ENCODE measurements at regions not wholly inside any gene's neighbourhood (a gene's known extent, or its start where the extent isn't known, plus 50 kb on each side); places are given as distances from the start of the nearest gene placed in this dataset.

DNA sequence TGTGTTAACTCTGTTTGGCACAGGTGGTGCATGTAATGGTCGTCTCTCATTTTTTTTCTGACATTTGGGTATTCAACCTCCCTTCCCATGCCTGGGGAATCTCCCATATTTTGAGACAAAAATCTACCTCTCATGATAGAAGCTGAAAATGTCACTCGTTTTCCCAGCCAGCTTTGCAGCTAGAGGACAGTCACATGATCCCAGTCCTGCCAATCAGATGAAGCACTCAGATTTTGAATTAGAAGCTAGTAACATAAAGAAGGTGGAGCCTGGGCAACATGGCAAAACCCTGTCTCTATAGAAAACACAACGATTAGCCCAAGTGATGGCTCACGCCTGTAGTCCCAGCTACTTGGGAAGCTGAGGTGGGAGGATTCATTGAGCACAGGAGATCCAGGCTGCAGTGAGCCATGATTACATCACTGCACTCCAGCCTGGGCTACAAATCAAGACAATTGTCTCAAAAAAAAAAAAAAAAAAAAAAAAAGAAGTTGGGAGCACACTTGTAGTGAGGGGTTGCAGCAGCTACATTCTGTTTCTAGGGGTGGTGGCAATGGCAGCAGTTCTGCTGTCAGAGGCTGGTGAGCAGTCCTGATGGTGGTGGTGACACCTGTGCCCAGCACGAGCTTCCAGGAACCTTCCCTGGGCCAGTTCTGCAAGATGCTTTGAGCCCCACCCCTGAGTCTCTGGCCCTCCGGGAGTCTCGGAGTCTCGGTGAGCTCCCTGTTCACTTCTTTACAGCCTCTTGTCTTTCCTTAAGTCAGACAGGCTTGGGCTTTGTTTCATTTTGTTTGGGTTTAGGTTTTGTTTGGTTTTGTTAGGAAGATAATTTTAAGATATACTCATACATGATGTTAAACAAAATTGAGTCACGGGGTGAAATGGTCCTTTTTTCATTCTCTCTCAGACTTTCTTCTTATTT is 94.1 kb upstream of the KCNG1 start:
- DNase-seq, result no peak
- TF ChIP-seq, protein P1, sequence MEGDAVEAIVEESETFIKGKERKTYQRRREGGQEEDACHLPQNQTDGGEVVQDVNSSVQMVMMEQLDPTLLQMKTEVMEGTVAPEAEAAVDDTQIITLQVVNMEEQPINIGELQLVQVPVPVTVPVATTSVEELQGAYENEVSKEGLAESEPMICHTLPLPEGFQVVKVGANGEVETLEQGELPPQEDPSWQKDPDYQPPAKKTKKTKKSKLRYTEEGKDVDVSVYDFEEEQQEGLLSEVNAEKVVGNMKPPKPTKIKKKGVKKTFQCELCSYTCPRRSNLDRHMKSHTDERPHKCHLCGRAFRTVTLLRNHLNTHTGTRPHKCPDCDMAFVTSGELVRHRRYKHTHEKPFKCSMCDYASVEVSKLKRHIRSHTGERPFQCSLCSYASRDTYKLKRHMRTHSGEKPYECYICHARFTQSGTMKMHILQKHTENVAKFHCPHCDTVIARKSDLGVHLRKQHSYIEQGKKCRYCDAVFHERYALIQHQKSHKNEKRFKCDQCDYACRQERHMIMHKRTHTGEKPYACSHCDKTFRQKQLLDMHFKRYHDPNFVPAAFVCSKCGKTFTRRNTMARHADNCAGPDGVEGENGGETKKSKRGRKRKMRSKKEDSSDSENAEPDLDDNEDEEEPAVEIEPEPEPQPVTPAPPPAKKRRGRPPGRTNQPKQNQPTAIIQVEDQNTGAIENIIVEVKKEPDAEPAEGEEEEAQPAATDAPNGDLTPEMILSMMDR (IDR thresholded peaks at IDR 0.05), result no peak
- no peak for ATAC-seq
- no peaks in the 10 kb centered on the region for H3K36me3 ChIP-seq (ENCODE audit: insufficient read depth in 1 of 2, low read depth in 1 of 2)
- H3K4me3 ChIP-seq, result no peak overlapping the region
- WGBS, 3 donors, result 57 to 62% (median 61%) methylated on average over 9 of the region's 9 CpGs
- peaks cover 0 to 10% (median 8%) of the 10 kb centered on the region in 3 donors for H3K27me3 ChIP-seq (ENCODE audit: insufficient read depth in 3 of 3, low read length in 2 of 3)
- intact Hi-C loops (cut with DNase I), result no loop called here
- no peak overlapping the region for H3K27ac ChIP-seq
- H3K4me1 ChIP-seq, result no peaks in the 10 kb centered on the region
- no peaks in the 10 kb centered on the region for H3K9me3 ChIP-seq

DNA sequence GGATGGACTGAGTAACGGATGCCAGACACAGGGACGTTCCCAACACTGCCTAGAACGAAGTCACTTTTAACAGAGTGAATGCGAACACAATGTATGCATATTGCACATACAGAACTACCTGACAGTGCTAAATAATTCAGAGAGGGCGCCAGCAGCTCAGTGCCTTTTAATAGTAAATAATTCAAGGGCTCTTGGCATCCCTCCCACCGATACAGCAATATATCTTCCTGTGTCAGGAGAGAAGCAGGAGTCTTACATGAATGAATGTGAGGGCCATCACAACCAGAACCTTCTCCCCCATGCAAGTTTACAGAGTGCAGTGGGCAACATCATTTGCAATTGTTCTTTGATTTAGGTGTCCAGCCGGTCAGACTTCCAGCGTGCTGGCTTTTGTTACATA is 88.4 kb upstream of the KCNG1 start:
- Histone ChIP-seq H3K9me3 (no peaks in the 10 kb centered on the region), H3K27me3 (ENCODE audit: insufficient read depth in 3 of 3, low read length in 2 of 3) (peaks cover 0 to 8% (median 7%) of the 10 kb centered on the region in 3 donors), H3K4me1 (no peaks in the 10 kb centered on the region), H3K4me3 (no peak overlapping the region), H3K27ac (no peak overlapping the region), H3K36me3 (ENCODE audit: insufficient read depth in 1 of 2, low read depth in 1 of 2) (no peaks in the 10 kb centered on the region)
- WGBS, 3 donors, result 54 to 64% (median 58%) methylated on average over 8 of the region's 8 CpGs
- TF ChIP-seq, protein P1 (IDR thresholded peaks at IDR 0.05), result no peak
- ATAC-seq (no peak), DNase-seq (no peak)
- intact Hi-C loops (cut with DNase I), result no loop called here

DNA sequence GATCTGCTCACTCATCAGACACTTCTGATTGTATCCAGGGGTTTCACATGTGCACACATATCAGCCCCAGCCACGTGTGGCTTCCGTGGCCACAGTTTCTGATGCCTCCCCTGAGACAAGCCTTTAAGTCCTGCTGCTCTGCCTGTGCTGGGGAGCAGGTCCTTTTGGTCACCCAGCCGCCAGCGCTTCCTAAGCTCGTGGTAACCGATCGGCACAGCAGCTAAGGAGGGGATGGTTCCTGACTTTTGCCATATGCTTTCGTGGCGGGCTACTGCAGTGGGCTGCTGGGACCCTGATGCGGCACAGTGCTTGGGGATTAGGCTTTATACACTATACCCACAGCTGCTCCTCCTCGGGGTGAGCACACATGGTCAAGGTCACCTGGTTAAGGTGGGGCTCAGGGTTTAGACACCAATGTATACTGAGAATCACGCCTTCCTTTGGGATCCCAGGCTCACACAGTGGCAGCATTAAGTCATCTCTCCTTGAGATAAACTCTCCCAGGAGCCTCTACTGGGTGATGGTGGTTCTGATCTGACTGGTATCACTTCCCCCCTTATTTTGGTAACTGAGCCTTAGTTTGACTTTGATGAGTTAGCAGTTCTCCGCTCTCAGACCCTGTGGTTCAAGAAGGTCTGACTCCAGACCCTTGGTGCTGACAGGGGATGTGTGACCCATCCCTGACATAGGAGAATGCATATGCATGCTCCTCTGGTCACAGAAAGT is 85.9 kb upstream of the KCNG1 start:
- ATAC-seq, result no peak
- no peaks in the 10 kb centered on the region for H3K36me3 ChIP-seq (ENCODE audit: insufficient read depth in 1 of 2, low read depth in 1 of 2)
- WGBS, 3 donors, result 74 to 83% (median 76%) methylated on average over 13 of the region's 13 CpGs

DNA sequence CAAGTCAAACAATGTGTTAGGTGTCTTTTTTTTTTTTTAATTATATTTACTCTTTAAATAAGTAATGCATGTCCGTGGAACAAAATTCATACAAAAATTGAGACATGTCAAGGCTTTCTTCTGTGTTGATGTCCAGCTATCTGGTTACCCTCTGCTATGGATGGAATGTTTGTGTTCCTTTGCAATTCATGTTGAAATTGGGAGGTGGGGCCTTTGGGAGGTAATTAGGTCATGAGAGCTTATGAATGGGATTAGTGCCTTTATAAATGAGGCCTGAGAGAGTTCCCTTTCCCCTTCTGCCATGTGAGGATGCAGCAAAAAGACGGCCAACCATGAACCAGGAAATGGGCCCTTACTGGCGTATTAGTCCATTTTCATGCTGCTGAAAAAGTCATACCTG is 83.1 kb upstream of the KCNG1 start:
- WGBS, 3 donors, result 65 to 81% (median 72%) methylated on average over 3 of the region's 3 CpGs
- DNase-seq (no peak), ATAC-seq (no peak)
- intact Hi-C loops (cut with DNase I), result no loop called here
- H3K27me3 ChIP-seq (ENCODE audit: insufficient read depth in 3 of 3, low read length in 2 of 3), result peaks cover 0 to 7% (median 3%) of the 10 kb centered on the region in 3 donors
- H3K36me3 ChIP-seq (ENCODE audit: insufficient read depth in 1 of 2, low read depth in 1 of 2), result no peaks in the 10 kb centered on the region
- TF ChIP-seq, protein P1 (IDR thresholded peaks at IDR 0.05), result no peak
- H3K4me3 ChIP-seq, result no peak overlapping the region
- H3K27ac ChIP-seq, result no peak overlapping the region
- no peaks in the 10 kb centered on the region for H3K4me1 ChIP-seq
- no peaks in the 10 kb centered on the region for H3K9me3 ChIP-seq

More for the DNA sequence above, 85.9 kb upstream of the KCNG1 start:
- Histone ChIP-seq H3K27ac (no peak overlapping the region), H3K4me3 (no peak overlapping the region), H3K4me1 (no peaks in the 10 kb centered on the region), H3K27me3 (ENCODE audit: insufficient read depth in 3 of 3, low read length in 2 of 3) (peaks cover 0 to 8% (median 7%) of the 10 kb centered on the region in 3 donors), H3K9me3 (no peaks in the 10 kb centered on the region)
- intact Hi-C loops (cut with DNase I), result no loop called here
- DNase-seq, result no peak
- TF ChIP-seq, protein P1 (IDR thresholded peaks at IDR 0.05), result no peak
